Calu3 (cell line): ENCODE measurements at regions not wholly inside any gene's neighbourhood (a gene's known extent, or its start where the extent isn't known, plus 50 kb on each side); places are given as distances from the start of the nearest gene placed in this dataset.

Experiments used
- BruUV-seq: library from RNA; stranded (reverse); fragments of 400-500 nt; replicated peaks from 2 replicates; lab custom pipeline; 2021; lab: Mats Ljungman, UMichigan
- CTCF ChIA-PET: fragments of 300-600 bp; sonication (Branson Sonifier 250); formaldehyde crosslinking; loops from one replicate; lab custom pipeline; 2022; ENCODE audit warnings: antibody characterized with exemption; lab: Charles Lee
- DNase-seq: peaks from one replicate; pipeline ENCODE4 v3.0.0; 2022
- H3K27ac Mint-ChIP-seq: one replicate; pipeline ENCODE4 v1.8.0; 2022; ENCODE audit warnings: mixed read lengths; ENCODE audit not compliant: unreplicated experiment
- H3K27me3 Mint-ChIP-seq: one replicate; pipeline ENCODE4 v1.8.0; 2022; ENCODE audit warnings: mixed read lengths; ENCODE audit not compliant: unreplicated experiment
- H3K36me3 Mint-ChIP-seq: one replicate; pipeline ENCODE4 v1.8.0; 2022; ENCODE audit warnings: mild to moderate bottlenecking, moderate library complexity, mixed read lengths; ENCODE audit not compliant: insufficient read depth, unreplicated experiment
- H3K4me1 Mint-ChIP-seq: one replicate; pipeline ENCODE4 v1.8.0; 2022; ENCODE audit warnings: mild to moderate bottlenecking, low read depth, mixed read lengths; ENCODE audit not compliant: unreplicated experiment
- H3K4me3 Mint-ChIP-seq: one replicate; pipeline ENCODE4 v1.8.0; 2022; ENCODE audit warnings: mild to moderate bottlenecking, low read depth, moderate library complexity, mixed read lengths; ENCODE audit not compliant: unreplicated experiment
- H3K9me3 Mint-ChIP-seq: one replicate; pipeline ENCODE4 v1.8.0; 2022; ENCODE audit warnings: low read depth, mixed read lengths; ENCODE audit not compliant: unreplicated experiment
- intact Hi-C: fragments of 100-400 bp; cut with micrococcal nuclease; formaldehyde crosslinking; loops from one replicate; pipeline ENCODE4 v1.10.0; 2022; ENCODE audit not compliant: unreplicated experiment
- TF ChIP-seq, protein P1 (sequence below): fragments of 200-600 bp; IDR thresholded peaks from one replicate; pipeline ENCODE4 v1.8.0; 2022; ENCODE audit warnings: antibody characterized with exemption; ENCODE audit not compliant: unreplicated experiment

- no peak for DNase-seq
- no peaks in the 10 kb centered on the region for H3K9me3 Mint-ChIP-seq
These were observed 432.2 kb downstream of the PDGFC start for GRCh38 chr4:156539376-156539775.

GRCh38 chr4:156538651-156539257 is 432.8 kb downstream of the PDGFC start:
- TF ChIP-seq, protein P1, sequence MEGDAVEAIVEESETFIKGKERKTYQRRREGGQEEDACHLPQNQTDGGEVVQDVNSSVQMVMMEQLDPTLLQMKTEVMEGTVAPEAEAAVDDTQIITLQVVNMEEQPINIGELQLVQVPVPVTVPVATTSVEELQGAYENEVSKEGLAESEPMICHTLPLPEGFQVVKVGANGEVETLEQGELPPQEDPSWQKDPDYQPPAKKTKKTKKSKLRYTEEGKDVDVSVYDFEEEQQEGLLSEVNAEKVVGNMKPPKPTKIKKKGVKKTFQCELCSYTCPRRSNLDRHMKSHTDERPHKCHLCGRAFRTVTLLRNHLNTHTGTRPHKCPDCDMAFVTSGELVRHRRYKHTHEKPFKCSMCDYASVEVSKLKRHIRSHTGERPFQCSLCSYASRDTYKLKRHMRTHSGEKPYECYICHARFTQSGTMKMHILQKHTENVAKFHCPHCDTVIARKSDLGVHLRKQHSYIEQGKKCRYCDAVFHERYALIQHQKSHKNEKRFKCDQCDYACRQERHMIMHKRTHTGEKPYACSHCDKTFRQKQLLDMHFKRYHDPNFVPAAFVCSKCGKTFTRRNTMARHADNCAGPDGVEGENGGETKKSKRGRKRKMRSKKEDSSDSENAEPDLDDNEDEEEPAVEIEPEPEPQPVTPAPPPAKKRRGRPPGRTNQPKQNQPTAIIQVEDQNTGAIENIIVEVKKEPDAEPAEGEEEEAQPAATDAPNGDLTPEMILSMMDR: no peak
- Mint-ChIP-seq H3K27ac (no peak overlapping the region), H3K27me3 (no peaks in the 10 kb centered on the region), H3K36me3 (no peaks in the 10 kb centered on the region), H3K9me3 (no peaks in the 10 kb centered on the region), H3K4me1 (no peaks in the 10 kb centered on the region), H3K4me3 (no peak overlapping the region)
- no peak for DNase-seq
- CTCF ChIA-PET: no interaction called here
- no TSS peak for BruUV-seq
- intact Hi-C loops: no loop called here

More at GRCh38 chr4:156539376-156539775, 432.2 kb downstream of the PDGFC start:
- Mint-ChIP-seq H3K27me3 (no peaks in the 10 kb centered on the region), H3K4me1 (no peaks in the 10 kb centered on the region), H3K4me3 (no peak overlapping the region), H3K27ac (no peak overlapping the region), H3K36me3 (no peaks in the 10 kb centered on the region)
- TF ChIP-seq, protein P1: no peak
- BruUV-seq: no TSS peak
- CTCF ChIA-PET: no interaction called here
- intact Hi-C loops: no loop called here

GRCh38 chr4:156538210-156538609 is 433.4 kb downstream of the PDGFC start:
- Mint-ChIP-seq H3K36me3 (no peaks in the 10 kb centered on the region), H3K4me1 (no peaks in the 10 kb centered on the region), H3K9me3 (peaks cover 2% of the 10 kb centered on the region), H3K27me3 (no peaks in the 10 kb centered on the region), H3K27ac (no peak overlapping the region), H3K4me3 (no peak overlapping the region)
- TF ChIP-seq, protein P1: no peak
- intact Hi-C loops: no loop called here
- CTCF ChIA-PET: interaction anchor here (0.6 kb wide), 1 partner anchor 1448 kb away, joined by 3 read pairs; no protein-coding TSS in a partner anchor
- no peak for DNase-seq
- BruUV-seq: no TSS peak

DNA sequence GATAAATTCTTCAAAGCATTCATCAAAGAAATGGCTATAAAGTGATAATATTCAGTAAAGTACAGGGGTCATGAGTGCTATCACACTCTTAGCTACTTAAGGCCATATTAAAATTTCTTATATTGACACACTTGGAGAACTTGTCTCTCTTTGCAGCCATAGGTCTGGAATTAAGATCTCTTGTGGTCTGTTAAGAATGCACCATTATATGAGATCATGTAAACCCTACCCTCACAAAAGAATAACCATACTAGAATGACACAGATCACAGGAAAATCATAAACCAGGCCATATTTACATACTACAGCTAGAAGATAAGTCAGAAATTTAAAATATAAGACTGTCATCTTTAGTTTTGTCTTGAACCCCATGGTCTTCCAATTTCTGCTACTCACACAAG is 434.3 kb downstream of the PDGFC start:
- Mint-ChIP-seq H3K27ac (no peak overlapping the region), H3K36me3 (no peaks in the 10 kb centered on the region), H3K4me1 (no peaks in the 10 kb centered on the region), H3K4me3 (no peak overlapping the region), H3K27me3 (no peaks in the 10 kb centered on the region), H3K9me3 (peaks cover 5% of the 10 kb centered on the region)
- BruUV-seq: no TSS peak
- CTCF ChIA-PET: interaction anchor here (0.6 kb wide), 1 partner anchor 1449 kb away, joined by 3 read pairs; no protein-coding TSS in a partner anchor
- DNase-seq: no peak
- intact Hi-C loops: no loop called here
- TF ChIP-seq, protein P1: no peak
